ENCODE measurements at regions not wholly inside any gene's neighbourhood (a gene's known extent, or its start where the extent isn't known, plus 50 kb on each side); places are given as distances from the start of the nearest gene placed in this dataset.

- Histone ChIP-seq H3K36me3 (no peaks in the 10 kb centered on the region), H3K4me1 (peaks cover 8% of the 10 kb centered on the region), H2AFZ (replicated peaks) (no peak overlapping the region), H3K27ac (no peak overlapping the region), H3F3A (ENCODE audit: low read depth) (no peaks in the 10 kb centered on the region), H3K9me3 (ENCODE audit: low read depth) (no peaks in the 10 kb centered on the region), H3K4me3 (no peak overlapping the region), H4K20me1 (ENCODE audit: low read depth) (no peaks in the 10 kb centered on the region), H3K4me2 (no peak overlapping the region), H3K9ac (no peak overlapping the region), H3K79me2 (ENCODE audit: low read depth) (no peaks in the 10 kb centered on the region), H3K27me3 (no peaks in the 10 kb centered on the region)
- Mint-ChIP-seq H3K4me1 (no peaks in the 10 kb centered on the region), H3K36me3 (no peaks in the 10 kb centered on the region), H3K9me3 (no peaks in the 10 kb centered on the region), H3K27me3 (ENCODE audit: insufficient read depth, low read depth) (peaks cover 2% of the 10 kb centered on the region), H3K27ac (no peak overlapping the region), H3K4me3 (no peak overlapping the region)
- no peak for DNase-seq (ENCODE audit: low spot score)
- TF ChIP-seq EZH2 (IDR thresholded peaks at IDR 0.05) (no peak), EZH2phosphoT487 (IDR thresholded peaks at IDR 0.05) (no peak), CTCF (IDR thresholded peaks at IDR 0.05) (no peak)
Observed at GRCh38 chr12:126117502-126117901, 1052.3 kb downstream of the AACS start.

GRCh38 chr12:126139355-126139754 is 1074.1 kb downstream of the AACS start:
- Histone ChIP-seq H3F3A (ENCODE audit: low read depth) (no peaks in the 10 kb centered on the region), H3K4me2 (no peak overlapping the region), H3K27ac (no peak overlapping the region), H3K4me1 (no peaks in the 10 kb centered on the region), H3K36me3 (no peaks in the 10 kb centered on the region), H3K4me3 (no peak overlapping the region), H3K27me3 (no peaks in the 10 kb centered on the region), H4K20me1 (ENCODE audit: low read depth) (no peaks in the 10 kb centered on the region), H2AFZ (replicated peaks) (no peak overlapping the region), H3K79me2 (ENCODE audit: low read depth) (no peaks in the 10 kb centered on the region), H3K9ac (no peak overlapping the region), H3K9me3 (ENCODE audit: low read depth) (no peaks in the 10 kb centered on the region)
- DNase-seq (ENCODE audit: low spot score), result no peak
- no peaks in the 10 kb centered on the region for H3K27me3 Mint-ChIP-seq (ENCODE audit: insufficient read depth, low read depth)
- H3K9me3 Mint-ChIP-seq, result peaks cover 38% of the 10 kb centered on the region
- no peaks in the 10 kb centered on the region for H3K4me1 Mint-ChIP-seq
- no peak overlapping the region for H3K4me3 Mint-ChIP-seq
- H3K36me3 Mint-ChIP-seq, result no peaks in the 10 kb centered on the region
- no peak overlapping the region for H3K27ac Mint-ChIP-seq
- TF ChIP-seq EZH2 (IDR thresholded peaks at IDR 0.05) (no peak), CTCF (IDR thresholded peaks at IDR 0.05) (peak; percentile 24)

GRCh38 chr12:126144603-126145002 is 1079.4 kb downstream of the AACS start:
- Histone ChIP-seq H3K4me2 (no peak overlapping the region), H3K9me3 (ENCODE audit: low read depth) (no peaks in the 10 kb centered on the region), H3K4me1 (peaks cover 6% of the 10 kb centered on the region), H3K4me3 (no peak overlapping the region), H4K20me1 (ENCODE audit: low read depth) (no peaks in the 10 kb centered on the region), H3K9ac (no peak overlapping the region), H3F3A (ENCODE audit: low read depth) (no peaks in the 10 kb centered on the region), H3K27ac (no peak overlapping the region), H3K79me2 (ENCODE audit: low read depth) (no peaks in the 10 kb centered on the region), H3K27me3 (no peaks in the 10 kb centered on the region), H3K36me3 (no peaks in the 10 kb centered on the region), H2AFZ (replicated peaks) (no peak overlapping the region)
- no peak for DNase-seq (ENCODE audit: low spot score)
- Mint-ChIP-seq H3K9me3 (peaks cover 14% of the 10 kb centered on the region), H3K27ac (no peak overlapping the region), H3K4me3 (no peak overlapping the region), H3K4me1 (no peaks in the 10 kb centered on the region), H3K36me3 (no peaks in the 10 kb centered on the region), H3K27me3 (ENCODE audit: insufficient read depth, low read depth) (peaks cover 3% of the 10 kb centered on the region)
- no peak for TF ChIP-seq EZH2phosphoT487 (IDR thresholded peaks at IDR 0.05)
- TF ChIP-seq CTCF (IDR thresholded peaks at IDR 0.05), result no peak
- no peak for TF ChIP-seq EZH2 (IDR thresholded peaks at IDR 0.05)

- Histone ChIP-seq H3K4me1 (peaks cover 6% of the 10 kb centered on the region), H3K79me2 (ENCODE audit: low read depth) (no peaks in the 10 kb centered on the region), H3K27ac (no peak overlapping the region), H3K4me2 (no peak overlapping the region), H3F3A (ENCODE audit: low read depth) (no peaks in the 10 kb centered on the region), H3K9ac (no peak overlapping the region), H2AFZ (replicated peaks) (no peak overlapping the region), H4K20me1 (ENCODE audit: low read depth) (no peaks in the 10 kb centered on the region), H3K9me3 (ENCODE audit: low read depth) (no peaks in the 10 kb centered on the region), H3K27me3 (no peaks in the 10 kb centered on the region), H3K4me3 (no peak overlapping the region), H3K36me3 (no peaks in the 10 kb centered on the region)
- TF ChIP-seq CTCF (IDR thresholded peaks at IDR 0.05) (no peak), EZH2 (IDR thresholded peaks at IDR 0.05) (no peak), EZH2phosphoT487 (IDR thresholded peaks at IDR 0.05) (no peak)
- H3K36me3 Mint-ChIP-seq, result no peaks in the 10 kb centered on the region
- peaks cover 3% of the 10 kb centered on the region for H3K27me3 Mint-ChIP-seq (ENCODE audit: insufficient read depth, low read depth)
- no peak overlapping the region for H3K27ac Mint-ChIP-seq
- no peak overlapping the region for H3K4me3 Mint-ChIP-seq
- DNase-seq (ENCODE audit: low spot score), result no peak
- H3K9me3 Mint-ChIP-seq, result peaks cover 8% of the 10 kb centered on the region
- H3K4me1 Mint-ChIP-seq, result no peaks in the 10 kb centered on the region
Observed at GRCh38 chr12:126147321-126147720, 1082.1 kb downstream of the AACS start.
